ENCODE measurements at regions not wholly inside any gene's neighbourhood (a gene's known extent, or its start where the extent isn't known, plus 50 kb on each side); places are given as distances from the start of the nearest gene placed in this dataset.

GRCh38 chr12:43208221-43208620, 343.8 kb downstream of the ADAMTS20 start:
- TF ChIP-seq YY1 (IDR thresholded peaks at IDR 0.05) (no peak), JUND (IDR thresholded peaks at IDR 0.05) (no peak), GABPA (IDR thresholded peaks at IDR 0.05 in 1 of 2, conservative IDR thresholded peaks at IDR 0.05 in 1 of 2) (no peak), TAF1 (conservative IDR thresholded peaks at IDR 0.05) (no peak), HNF4A (conservative IDR thresholded peaks at IDR 0.05) (no peak), NR2F2 (IDR thresholded peaks at IDR 0.05) (no peak), RXRA (IDR thresholded peaks at IDR 0.05) (no peak), HNF4G (IDR thresholded peaks at IDR 0.05) (no peak)
- TF ChIP-seq, protein P1, sequence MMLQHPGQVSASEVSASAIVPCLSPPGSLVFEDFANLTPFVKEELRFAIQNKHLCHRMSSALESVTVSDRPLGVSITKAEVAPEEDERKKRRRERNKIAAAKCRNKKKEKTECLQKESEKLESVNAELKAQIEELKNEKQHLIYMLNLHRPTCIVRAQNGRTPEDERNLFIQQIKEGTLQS (IDR thresholded peaks at IDR 0.05), result no peak
- TF ChIP-seq, protein P2, sequence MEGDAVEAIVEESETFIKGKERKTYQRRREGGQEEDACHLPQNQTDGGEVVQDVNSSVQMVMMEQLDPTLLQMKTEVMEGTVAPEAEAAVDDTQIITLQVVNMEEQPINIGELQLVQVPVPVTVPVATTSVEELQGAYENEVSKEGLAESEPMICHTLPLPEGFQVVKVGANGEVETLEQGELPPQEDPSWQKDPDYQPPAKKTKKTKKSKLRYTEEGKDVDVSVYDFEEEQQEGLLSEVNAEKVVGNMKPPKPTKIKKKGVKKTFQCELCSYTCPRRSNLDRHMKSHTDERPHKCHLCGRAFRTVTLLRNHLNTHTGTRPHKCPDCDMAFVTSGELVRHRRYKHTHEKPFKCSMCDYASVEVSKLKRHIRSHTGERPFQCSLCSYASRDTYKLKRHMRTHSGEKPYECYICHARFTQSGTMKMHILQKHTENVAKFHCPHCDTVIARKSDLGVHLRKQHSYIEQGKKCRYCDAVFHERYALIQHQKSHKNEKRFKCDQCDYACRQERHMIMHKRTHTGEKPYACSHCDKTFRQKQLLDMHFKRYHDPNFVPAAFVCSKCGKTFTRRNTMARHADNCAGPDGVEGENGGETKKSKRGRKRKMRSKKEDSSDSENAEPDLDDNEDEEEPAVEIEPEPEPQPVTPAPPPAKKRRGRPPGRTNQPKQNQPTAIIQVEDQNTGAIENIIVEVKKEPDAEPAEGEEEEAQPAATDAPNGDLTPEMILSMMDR (IDR thresholded peaks at IDR 0.05; ENCODE audit: low read depth, low read length, missing input control), result no peak
- TF ChIP-seq, protein P3, sequence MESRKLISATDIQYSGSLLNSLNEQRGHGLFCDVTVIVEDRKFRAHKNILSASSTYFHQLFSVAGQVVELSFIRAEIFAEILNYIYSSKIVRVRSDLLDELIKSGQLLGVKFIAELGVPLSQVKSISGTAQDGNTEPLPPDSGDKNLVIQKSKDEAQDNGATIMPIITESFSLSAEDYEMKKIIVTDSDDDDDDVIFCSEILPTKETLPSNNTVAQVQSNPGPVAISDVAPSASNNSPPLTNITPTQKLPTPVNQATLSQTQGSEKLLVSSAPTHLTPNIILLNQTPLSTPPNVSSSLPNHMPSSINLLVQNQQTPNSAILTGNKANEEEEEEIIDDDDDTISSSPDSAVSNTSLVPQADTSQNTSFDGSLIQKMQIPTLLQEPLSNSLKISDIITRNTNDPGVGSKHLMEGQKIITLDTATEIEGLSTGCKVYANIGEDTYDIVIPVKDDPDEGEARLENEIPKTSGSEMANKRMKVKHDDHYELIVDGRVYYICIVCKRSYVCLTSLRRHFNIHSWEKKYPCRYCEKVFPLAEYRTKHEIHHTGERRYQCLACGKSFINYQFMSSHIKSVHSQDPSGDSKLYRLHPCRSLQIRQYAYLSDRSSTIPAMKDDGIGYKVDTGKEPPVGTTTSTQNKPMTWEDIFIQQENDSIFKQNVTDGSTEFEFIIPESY (IDR thresholded peaks at IDR 0.05), result no peak
- TF ChIP-seq, protein P4, sequence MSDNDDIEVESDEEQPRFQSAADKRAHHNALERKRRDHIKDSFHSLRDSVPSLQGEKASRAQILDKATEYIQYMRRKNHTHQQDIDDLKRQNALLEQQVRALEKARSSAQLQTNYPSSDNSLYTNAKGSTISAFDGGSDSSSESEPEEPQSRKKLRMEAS (IDR thresholded peaks at IDR 0.05), result no peak
- H3K9me3 ChIP-seq (ENCODE audit: control insufficient read depth in 4 of 4, low read length in 3 of 4), result peaks cover 0 to 2% (median 0%) of the 10 kb centered on the region in 4 donors
- 77% methylated on average over 5 of the region's 5 CpGs for WGBS

GRCh38 chr12:43206396-43206795, 345.6 kb downstream of the ADAMTS20 start:
- H3K9me3 ChIP-seq (ENCODE audit: control insufficient read depth in 4 of 4, low read length in 3 of 4), result peaks cover 0 to 2% (median 0%) of the 10 kb centered on the region in 4 donors
- no peak for DNase-seq (ENCODE audit: low spot score)
- H3K9ac ChIP-seq (ENCODE audit: low read depth in 1 of 2, low read length in 2 of 2), result no peak overlapping the region
- H3K27ac ChIP-seq (ENCODE audit: low read depth in 1 of 2, low read length in 2 of 2), result no peak overlapping the region
- TF ChIP-seq, protein P1 (IDR thresholded peaks at IDR 0.05), result no peak
- no peaks in the 10 kb centered on the region for H3K27me3 ChIP-seq (ENCODE audit: control insufficient read depth in 4 of 4, insufficient read depth in 4 of 4, low read length in 3 of 4)
- H3K4me1 ChIP-seq (ENCODE audit: control insufficient read depth in 4 of 4, insufficient read depth in 4 of 4, low read length in 3 of 4), result no peaks in the 10 kb centered on the region
- no peaks in the 10 kb centered on the region for H3K36me3 ChIP-seq (ENCODE audit: control insufficient read depth in 4 of 4, insufficient read depth in 3 of 4, low read depth in 1 of 4, low read length in 3 of 4)
- H3K4me3 ChIP-seq (ENCODE audit: low read depth in 1 of 3, low read length in 3 of 3), result no peak overlapping the region

More at GRCh38 chr12:43208221-43208620, 343.8 kb downstream of the ADAMTS20 start:
- no peaks in the 10 kb centered on the region for H3K4me1 ChIP-seq (ENCODE audit: control insufficient read depth in 4 of 4, insufficient read depth in 4 of 4, low read length in 3 of 4)
- H3K9ac ChIP-seq (ENCODE audit: low read depth in 1 of 2, low read length in 2 of 2), result no peak overlapping the region
- no peak overlapping the region for H3K4me3 ChIP-seq (ENCODE audit: low read depth in 1 of 3, low read length in 3 of 3)
- no peak overlapping the region for H3K27ac ChIP-seq (ENCODE audit: low read depth in 1 of 2, low read length in 2 of 2)
- DNase-seq (ENCODE audit: low spot score), result no peak
- H3K27me3 ChIP-seq (ENCODE audit: control insufficient read depth in 4 of 4, insufficient read depth in 4 of 4, low read length in 3 of 4), result no peaks in the 10 kb centered on the region
- no peaks in the 10 kb centered on the region for H3K36me3 ChIP-seq (ENCODE audit: control insufficient read depth in 4 of 4, insufficient read depth in 3 of 4, low read depth in 1 of 4, low read length in 3 of 4)

DNA sequence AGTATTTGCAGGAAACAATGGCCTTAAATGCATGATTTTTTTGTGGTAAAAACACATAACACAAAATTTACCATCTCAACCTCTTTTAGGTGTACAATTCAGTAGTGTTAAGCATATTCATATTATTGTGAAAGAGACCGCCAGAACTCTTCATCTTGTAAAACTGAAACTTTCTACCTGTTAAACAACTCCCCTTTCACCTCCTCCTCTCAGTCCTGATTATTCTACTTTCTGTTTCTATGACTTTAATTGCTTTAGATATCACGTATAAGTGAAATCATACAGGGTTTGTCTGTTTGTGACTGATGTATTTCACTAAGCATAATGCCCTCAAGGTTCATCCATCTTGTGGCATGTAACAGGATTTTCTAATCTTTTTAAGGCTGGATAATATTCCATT, 353.4 kb downstream of the ADAMTS20 start:
- Histone ChIP-seq H3K4me3 (ENCODE audit: low read depth in 1 of 3, low read length in 3 of 3) (no peak overlapping the region), H3K9ac (ENCODE audit: low read depth in 1 of 2, low read length in 2 of 2) (no peak overlapping the region), H3K9me3 (ENCODE audit: control insufficient read depth in 4 of 4, low read length in 3 of 4) (no peaks in the 10 kb centered on the region), H3K4me1 (ENCODE audit: control insufficient read depth in 4 of 4, insufficient read depth in 4 of 4, low read length in 3 of 4) (no peaks in the 10 kb centered on the region), H3K27me3 (ENCODE audit: control insufficient read depth in 4 of 4, insufficient read depth in 4 of 4, low read length in 3 of 4) (no peaks in the 10 kb centered on the region), H3K36me3 (ENCODE audit: control insufficient read depth in 4 of 4, insufficient read depth in 3 of 4, low read depth in 1 of 4, low read length in 3 of 4) (no peaks in the 10 kb centered on the region), H3K27ac (ENCODE audit: low read depth in 1 of 2, low read length in 2 of 2) (no peak overlapping the region)
- WGBS, result 82% methylated on average over 2 of the region's 2 CpGs
- TF ChIP-seq SP1 (IDR thresholded peaks at IDR 0.05) (no peak), TAF1 (conservative IDR thresholded peaks at IDR 0.05) (no peak), RXRA (IDR thresholded peaks at IDR 0.05) (no peak), GABPA (IDR thresholded peaks at IDR 0.05 in 1 of 2, conservative IDR thresholded peaks at IDR 0.05 in 1 of 2) (no peak), FOXA1 (IDR thresholded peaks at IDR 0.05) (no peak), YY1 (IDR thresholded peaks at IDR 0.05) (no peak)
- TF ChIP-seq, protein P2 (IDR thresholded peaks at IDR 0.05; ENCODE audit: low read depth, low read length, missing input control), result no peak
- TF ChIP-seq, protein P5, sequence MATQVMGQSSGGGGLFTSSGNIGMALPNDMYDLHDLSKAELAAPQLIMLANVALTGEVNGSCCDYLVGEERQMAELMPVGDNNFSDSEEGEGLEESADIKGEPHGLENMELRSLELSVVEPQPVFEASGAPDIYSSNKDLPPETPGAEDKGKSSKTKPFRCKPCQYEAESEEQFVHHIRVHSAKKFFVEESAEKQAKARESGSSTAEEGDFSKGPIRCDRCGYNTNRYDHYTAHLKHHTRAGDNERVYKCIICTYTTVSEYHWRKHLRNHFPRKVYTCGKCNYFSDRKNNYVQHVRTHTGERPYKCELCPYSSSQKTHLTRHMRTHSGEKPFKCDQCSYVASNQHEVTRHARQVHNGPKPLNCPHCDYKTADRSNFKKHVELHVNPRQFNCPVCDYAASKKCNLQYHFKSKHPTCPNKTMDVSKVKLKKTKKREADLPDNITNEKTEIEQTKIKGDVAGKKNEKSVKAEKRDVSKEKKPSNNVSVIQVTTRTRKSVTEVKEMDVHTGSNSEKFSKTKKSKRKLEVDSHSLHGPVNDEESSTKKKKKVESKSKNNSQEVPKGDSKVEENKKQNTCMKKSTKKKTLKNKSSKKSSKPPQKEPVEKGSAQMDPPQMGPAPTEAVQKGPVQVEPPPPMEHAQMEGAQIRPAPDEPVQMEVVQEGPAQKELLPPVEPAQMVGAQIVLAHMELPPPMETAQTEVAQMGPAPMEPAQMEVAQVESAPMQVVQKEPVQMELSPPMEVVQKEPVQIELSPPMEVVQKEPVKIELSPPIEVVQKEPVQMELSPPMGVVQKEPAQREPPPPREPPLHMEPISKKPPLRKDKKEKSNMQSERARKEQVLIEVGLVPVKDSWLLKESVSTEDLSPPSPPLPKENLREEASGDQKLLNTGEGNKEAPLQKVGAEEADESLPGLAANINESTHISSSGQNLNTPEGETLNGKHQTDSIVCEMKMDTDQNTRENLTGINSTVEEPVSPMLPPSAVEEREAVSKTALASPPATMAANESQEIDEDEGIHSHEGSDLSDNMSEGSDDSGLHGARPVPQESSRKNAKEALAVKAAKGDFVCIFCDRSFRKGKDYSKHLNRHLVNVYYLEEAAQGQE (IDR thresholded peaks at IDR 0.05), result no peak
- DNase-seq (ENCODE audit: low spot score), result no peak

Measured in liver (tissue), 8 donors.